NCI-H226 (cell line): ENCODE measurements at regions not wholly inside any gene's neighbourhood (a gene's known extent, or its start where the extent isn't known, plus 50 kb on each side); places are given as distances from the start of the nearest gene placed in this dataset.
"Not testable (repeated sequence)": the region's sequence is repeated elsewhere in the genome, so short reads cannot be mapped to it uniquely, and the experiment has no call there.

Experiments used
- DNase-seq: peaks from one replicate; pipeline ENCODE4 v3.0.0-alpha.2; 2015

GRCh38 chr7:80018941-80019808 is 115.5 kb upstream of the GNAI1 start:
- peak; percentile 30 for DNase-seq

- DNase-seq, result no peak
These were observed 117.4 kb upstream of the GNAI1 start for GRCh38 chr7:80017101-80017698.

- peak; percentile 56 for DNase-seq
These were observed 120.1 kb upstream of the GNAI1 start for GRCh38 chr7:80014511-80014910.

GRCh38 chr7:80008039-80008438 is 126.6 kb upstream of the GNAI1 start:
- DNase-seq, result no peak

GRCh38 chr7:80002865-80003264 is 131.8 kb upstream of the GNAI1 start:
- no peak for DNase-seq

GRCh38 chr7:79998363-79998762 is 136.3 kb upstream of the GNAI1 start:
- DNase-seq, result no peak

- no peak for DNase-seq
These were observed 137.3 kb upstream of the GNAI1 start for GRCh38 chr7:79997345-79997744.

GRCh38 chr7:79995741-79996140 is 138.9 kb upstream of the GNAI1 start:
- DNase-seq, result not testable (repeated sequence)

GRCh38 chr7:79988653-79989052 is 146.0 kb upstream of the GNAI1 start:
- DNase-seq, result peak; percentile 28

- DNase-seq, result peak; percentile 34
These were observed 150.4 kb upstream of the GNAI1 start for GRCh38 chr7:79984210-79984609.

- DNase-seq, result peak; percentile 49
These were observed 152.4 kb upstream of the GNAI1 start for GRCh38 chr7:79982141-79982770.

GRCh38 chr7:79980376-79980775 is 154.3 kb upstream of the GNAI1 start:
- peak; percentile 78 for DNase-seq

- DNase-seq, result no peak
These were observed 155.2 kb upstream of the GNAI1 start for GRCh38 chr7:79979437-79979836.

GRCh38 chr7:79977481-79977880 is 157.2 kb upstream of the GNAI1 start:
- no peak for DNase-seq

GRCh38 chr7:79976711-79977020 is 158.0 kb upstream of the GNAI1 start:
- DNase-seq, result not testable (repeated sequence)

GRCh38 chr7:79975986-79976710 is 158.5 kb upstream of the GNAI1 start:
- not testable (repeated sequence) for DNase-seq

GRCh38 chr7:79973455-79973854 is 161.2 kb upstream of the GNAI1 start:
- no peak for DNase-seq

- no peak for DNase-seq
These were observed 163.6 kb upstream of the GNAI1 start for GRCh38 chr7:79971058-79971457.

GRCh38 chr7:79968894-79969293 is 165.7 kb upstream of the GNAI1 start:
- DNase-seq, result no peak

- DNase-seq, result no peak
These were observed 166.5 kb upstream of the GNAI1 start for GRCh38 chr7:79968077-79968648.

GRCh38 chr7:79965946-79966345 is 168.7 kb upstream of the GNAI1 start:
- DNase-seq, result no peak

- no peak for DNase-seq
These were observed 170.2 kb upstream of the GNAI1 start for GRCh38 chr7:79964463-79964862.

- no peak for DNase-seq
These were observed 181.5 kb upstream of the GNAI1 start for GRCh38 chr7:79953130-79953529.
